C4-2B (cell line): ENCODE measurements at regions not wholly inside any gene's neighbourhood (a gene's known extent, or its start where the extent isn't known, plus 50 kb on each side); places are given as distances from the start of the nearest gene placed in this dataset.

Source experiments
- H3K27ac ChIP-seq: fragments of 450-650 bp; 2 replicates; pipeline ENCODE4 v1.5.1; 2017
- ZFX ChIP-seq: fragments of 450-650 bp; IDR thresholded peaks from 2 replicates; pipeline ENCODE4 v1.6.1; 2017
- TF ChIP-seq, protein P1 (sequence below): fragments of 450-650 bp; conservative IDR thresholded peaks from 2 replicates; pipeline ENCODE4 v1.5.1; 2017; ENCODE audit warnings: mild to moderate bottlenecking

DNA sequence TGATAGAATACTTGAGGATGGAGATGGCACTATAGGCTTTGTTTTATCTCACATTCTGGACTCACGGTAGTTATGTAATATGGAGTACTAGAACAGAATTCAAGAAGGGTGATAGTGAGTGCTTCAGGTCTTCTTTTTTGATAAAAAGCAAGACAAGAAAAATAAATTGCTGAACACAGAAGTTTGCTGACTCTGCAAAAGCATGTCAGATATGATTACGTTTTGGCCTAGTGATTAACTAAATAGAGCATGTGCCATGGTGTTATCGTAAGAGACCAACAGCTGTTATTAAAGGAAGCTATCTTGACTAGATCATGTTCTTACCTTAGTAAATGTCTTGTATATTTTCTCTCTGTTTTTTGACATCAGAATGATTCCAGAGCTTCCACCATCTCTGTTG lies 436.9 kb upstream of the LCORL start:
- TF ChIP-seq, protein P1, sequence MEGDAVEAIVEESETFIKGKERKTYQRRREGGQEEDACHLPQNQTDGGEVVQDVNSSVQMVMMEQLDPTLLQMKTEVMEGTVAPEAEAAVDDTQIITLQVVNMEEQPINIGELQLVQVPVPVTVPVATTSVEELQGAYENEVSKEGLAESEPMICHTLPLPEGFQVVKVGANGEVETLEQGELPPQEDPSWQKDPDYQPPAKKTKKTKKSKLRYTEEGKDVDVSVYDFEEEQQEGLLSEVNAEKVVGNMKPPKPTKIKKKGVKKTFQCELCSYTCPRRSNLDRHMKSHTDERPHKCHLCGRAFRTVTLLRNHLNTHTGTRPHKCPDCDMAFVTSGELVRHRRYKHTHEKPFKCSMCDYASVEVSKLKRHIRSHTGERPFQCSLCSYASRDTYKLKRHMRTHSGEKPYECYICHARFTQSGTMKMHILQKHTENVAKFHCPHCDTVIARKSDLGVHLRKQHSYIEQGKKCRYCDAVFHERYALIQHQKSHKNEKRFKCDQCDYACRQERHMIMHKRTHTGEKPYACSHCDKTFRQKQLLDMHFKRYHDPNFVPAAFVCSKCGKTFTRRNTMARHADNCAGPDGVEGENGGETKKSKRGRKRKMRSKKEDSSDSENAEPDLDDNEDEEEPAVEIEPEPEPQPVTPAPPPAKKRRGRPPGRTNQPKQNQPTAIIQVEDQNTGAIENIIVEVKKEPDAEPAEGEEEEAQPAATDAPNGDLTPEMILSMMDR, result no peak
- TF ChIP-seq ZFX, result no peak
- no peak overlapping the region for H3K27ac ChIP-seq

DNA sequence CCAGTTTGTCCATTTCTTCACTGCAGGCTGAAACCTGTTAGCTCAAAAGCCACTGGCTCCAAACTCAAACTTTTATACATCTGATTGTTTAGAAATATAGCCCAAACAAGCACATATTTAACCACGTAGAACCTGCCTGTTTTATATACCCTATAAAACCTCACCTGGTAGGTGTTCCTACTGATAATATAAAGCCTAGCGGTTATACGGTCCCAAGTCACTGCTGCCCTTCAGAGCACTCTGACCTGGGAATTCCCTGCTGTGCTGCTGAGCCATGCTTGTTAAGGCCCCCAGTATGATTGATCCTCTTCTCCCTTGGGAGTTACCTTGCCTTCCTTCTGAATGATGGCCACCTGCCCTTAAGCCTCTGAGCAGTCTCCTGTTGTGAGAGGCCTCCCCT lies 432.8 kb upstream of the LCORL start:
- TF ChIP-seq ZFX, result no peak
- TF ChIP-seq, protein P1, result no peak

DNA sequence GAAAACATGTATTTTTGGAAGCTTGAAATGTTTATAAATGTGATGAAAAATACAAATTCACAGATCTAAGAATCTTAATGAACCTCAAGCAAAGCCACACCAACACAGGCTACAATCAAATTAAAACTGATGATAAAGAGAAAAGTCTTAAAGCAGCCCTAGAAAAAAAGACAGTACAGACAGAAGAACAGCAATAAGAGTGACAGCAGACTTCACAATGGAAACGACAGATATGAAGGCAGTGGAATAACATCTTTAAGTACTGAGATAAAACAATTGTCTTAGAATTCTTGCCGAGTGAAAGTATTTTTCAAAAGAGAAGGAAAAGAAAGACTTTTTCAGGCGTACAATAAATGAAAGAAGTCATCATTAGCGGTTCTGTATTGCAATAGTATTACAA lies 423.6 kb upstream of the LCORL start:
- TF ChIP-seq, protein P1, result no peak
- TF ChIP-seq ZFX, result no peak
- H3K27ac ChIP-seq, result no peak overlapping the region

More for the DNA sequence above, 432.8 kb upstream of the LCORL start:
- H3K27ac ChIP-seq, result no peak overlapping the region

DNA sequence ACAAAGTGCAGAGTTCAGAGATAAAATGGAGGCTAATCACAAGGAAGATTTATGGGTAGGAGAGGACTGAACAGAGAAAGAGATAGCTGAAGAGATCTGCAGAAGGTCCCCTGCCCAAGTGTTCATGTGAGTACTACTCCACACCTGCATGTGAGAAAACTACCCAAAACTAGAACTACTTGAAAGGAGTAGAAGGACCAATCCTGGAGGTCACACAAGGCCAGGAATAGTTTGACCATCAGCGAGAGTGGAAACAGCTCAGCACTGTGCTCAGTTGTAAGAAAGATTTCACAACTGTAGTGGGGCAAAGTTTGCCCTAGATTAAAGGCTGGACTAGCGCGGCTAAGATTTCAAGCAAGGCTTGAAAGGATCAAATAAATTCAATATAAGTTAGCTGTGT lies 422.7 kb upstream of the LCORL start:
- no peak for TF ChIP-seq ZFX
- TF ChIP-seq, protein P1, result no peak
- H3K27ac ChIP-seq, result no peak overlapping the region

DNA sequence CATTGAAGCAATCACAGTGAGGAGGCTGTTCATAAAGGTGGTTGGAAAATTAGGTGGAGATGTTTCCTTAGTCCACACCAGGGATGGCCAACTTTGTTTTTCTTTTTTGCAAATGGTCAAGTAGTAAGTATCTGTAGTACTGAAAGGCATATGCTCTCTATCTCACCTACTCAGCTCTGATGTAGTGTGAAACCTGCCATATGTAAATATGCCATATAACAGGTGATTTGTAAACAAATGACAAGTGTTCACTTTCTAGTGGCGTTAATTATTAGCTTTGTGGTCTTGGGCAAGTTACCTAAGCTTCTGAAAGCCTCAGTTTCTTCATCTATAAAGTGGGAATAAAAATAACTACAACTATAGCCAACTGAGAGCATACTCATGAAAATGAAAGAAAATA lies 421.4 kb upstream of the LCORL start:
- TF ChIP-seq, protein P1, result no peak
- TF ChIP-seq ZFX, result no peak
- H3K27ac ChIP-seq, result no peak overlapping the region

DNA sequence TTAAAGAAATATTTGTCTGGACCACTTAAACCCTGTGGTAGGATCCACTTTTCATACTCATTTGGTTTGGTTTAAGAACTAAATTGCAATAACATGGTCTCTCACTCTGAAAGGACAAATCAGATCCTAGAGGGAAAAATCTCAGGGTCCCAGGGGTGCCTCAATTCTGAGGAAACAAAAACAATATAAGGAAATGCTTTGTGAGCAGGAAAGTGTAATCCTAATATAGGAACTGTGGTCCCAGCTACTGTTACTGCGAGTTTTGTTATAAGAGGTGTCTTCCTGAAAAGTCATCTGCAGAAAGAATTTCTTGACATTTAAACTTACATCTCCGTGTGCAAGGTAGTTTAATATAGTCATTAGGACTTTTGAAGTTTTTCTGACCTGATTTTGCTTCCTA lies 420.1 kb upstream of the LCORL start:
- no peak for TF ChIP-seq ZFX
- TF ChIP-seq, protein P1, result no peak
- H3K27ac ChIP-seq, result no peak overlapping the region

DNA sequence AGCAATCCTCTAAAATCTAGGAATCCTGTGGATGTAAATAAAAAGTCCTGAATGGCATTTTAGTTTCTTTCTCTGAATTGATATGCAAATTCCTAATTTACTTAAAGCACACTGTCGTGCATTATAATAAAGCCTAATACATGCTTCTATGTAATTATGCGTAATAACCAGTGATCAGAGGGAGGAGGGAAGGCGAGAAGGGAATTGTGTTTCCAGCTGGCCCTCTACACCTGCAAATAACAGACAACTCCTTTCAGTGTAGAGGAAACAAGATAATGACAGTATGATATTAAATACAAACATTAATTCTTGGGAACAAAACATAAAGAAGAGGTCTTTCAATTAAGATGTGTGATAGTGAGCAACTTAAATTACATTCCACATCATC lies 419.6 kb upstream of the LCORL start:
- TF ChIP-seq ZFX, result no peak
- TF ChIP-seq, protein P1, result no peak
- no peak overlapping the region for H3K27ac ChIP-seq
